ENCODE measurements at regions not wholly inside any gene's neighbourhood (a gene's known extent, or its start where the extent isn't known, plus 50 kb on each side); places are given as distances from the start of the nearest gene placed in this dataset.

DNA sequence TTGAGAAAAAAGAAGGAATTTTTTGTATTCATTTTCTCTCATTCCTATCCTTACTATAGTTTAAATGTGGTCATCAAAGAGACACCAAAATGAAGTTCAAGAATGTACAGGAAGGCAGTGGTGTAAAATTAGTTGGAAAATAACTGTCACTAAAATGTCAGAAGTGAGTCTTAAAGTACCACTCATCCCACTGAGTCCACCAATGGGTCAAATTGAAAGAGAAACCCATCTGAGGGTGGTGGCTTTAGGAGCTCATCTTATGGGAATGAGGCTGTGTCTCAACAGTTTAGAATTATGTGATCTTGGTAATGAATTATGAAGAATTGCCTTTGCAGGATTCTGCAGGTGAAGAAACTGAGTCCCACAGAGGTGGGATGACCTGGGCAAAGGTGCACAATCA, 403.5 kb downstream of the FGF9 start (continued):
- TF ChIP-seq, protein P1, sequence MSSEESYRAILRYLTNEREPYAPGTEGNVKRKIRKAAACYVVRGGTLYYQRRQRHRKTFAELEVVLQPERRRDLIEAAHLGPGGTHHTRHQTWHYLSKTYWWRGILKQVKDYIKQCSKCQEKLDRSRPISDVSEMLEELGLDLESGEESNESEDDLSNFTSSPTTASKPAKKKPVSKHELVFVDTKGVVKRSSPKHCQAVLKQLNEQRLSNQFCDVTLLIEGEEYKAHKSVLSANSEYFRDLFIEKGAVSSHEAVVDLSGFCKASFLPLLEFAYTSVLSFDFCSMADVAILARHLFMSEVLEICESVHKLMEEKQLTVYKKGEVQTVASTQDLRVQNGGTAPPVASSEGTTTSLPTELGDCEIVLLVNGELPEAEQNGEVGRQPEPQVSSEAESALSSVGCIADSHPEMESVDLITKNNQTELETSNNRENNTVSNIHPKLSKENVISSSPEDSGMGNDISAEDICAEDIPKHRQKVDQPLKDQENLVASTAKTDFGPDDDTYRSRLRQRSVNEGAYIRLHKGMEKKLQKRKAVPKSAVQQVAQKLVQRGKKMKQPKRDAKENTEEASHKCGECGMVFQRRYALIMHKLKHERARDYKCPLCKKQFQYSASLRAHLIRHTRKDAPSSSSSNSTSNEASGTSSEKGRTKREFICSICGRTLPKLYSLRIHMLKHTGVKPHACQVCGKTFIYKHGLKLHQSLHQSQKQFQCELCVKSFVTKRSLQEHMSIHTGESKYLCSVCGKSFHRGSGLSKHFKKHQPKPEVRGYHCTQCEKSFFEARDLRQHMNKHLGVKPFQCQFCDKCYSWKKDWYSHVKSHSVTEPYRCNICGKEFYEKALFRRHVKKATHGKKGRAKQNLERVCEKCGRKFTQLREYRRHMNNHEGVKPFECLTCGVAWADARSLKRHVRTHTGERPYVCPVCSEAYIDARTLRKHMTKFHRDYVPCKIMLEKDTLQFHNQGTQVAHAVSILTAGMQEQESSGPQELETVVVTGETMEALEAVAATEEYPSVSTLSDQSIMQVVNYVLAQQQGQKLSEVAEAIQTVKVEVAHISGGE (CRISPR knock-in tag; IDR thresholded peaks at IDR 0.05) = no peak

DNA sequence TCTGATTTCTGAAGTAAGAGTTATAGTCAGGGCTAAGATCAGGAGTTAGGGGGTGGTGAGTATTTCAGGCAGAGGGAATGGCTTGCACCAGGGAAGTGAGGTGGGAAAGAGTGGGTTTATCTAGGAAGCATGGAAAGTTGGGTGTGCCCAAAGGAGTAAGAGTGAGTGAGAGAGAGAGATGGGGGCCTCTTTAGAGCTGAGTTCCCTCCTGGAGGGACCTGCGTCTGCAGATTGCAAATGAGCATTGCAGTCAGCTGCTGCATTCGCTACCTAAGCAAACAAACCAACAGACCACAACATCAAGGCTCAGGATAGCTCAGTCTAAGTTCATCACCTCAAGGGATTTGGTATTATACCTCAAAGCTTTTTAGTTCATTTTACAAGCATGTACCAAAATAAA, 405.8 kb downstream of the FGF9 start:
- POLR2A ChIA-PET = no interaction called here
- no peaks in the 10 kb centered on the region for H4K20me1 ChIP-seq (replicated peaks; ENCODE audit: control insufficient read depth, insufficient read depth, low read length)
- intact Hi-C loops (cut with micrococcal nuclease) = no loop called here
- ATAC-seq = no peak
- no peaks in the 10 kb centered on the region for H3K79me2 ChIP-seq (ENCODE audit: control insufficient read depth, insufficient read depth, low read length)
- no peak overlapping the region for H3K27ac ChIP-seq (ENCODE audit: extremely low read depth, low read depth, low read length)
- TF ChIP-seq MEF2D (tag; conservative IDR thresholded peaks at IDR 0.05; ENCODE audit: low read depth) = no peak
- TF ChIP-seq LEF1 (IDR thresholded peaks at IDR 0.05) = no peak
- TF ChIP-seq MBD2 (IDR thresholded peaks at IDR 0.05; ENCODE audit: borderline replicate concordance, low read depth) = no peak
- TF ChIP-seq, protein P2, sequence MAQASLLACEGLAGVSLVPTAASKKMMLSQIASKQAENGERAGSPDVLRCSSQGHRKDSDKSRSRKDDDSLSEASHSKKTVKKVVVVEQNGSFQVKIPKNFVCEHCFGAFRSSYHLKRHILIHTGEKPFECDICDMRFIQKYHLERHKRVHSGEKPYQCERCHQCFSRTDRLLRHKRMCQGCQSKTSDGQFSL (CRISPR knock-in tag; IDR thresholded peaks at IDR 0.05) = no peak
- TF ChIP-seq, protein P2 (tag; IDR thresholded peaks at IDR 0.05) = no peak
- TF ChIP-seq CHD2 (IDR thresholded peaks at IDR 0.05; ENCODE audit: low read depth, low read length) = no peak
- no peaks in the 10 kb centered on the region for H3K9me3 ChIP-seq (replicated peaks; ENCODE audit: control insufficient read depth, insufficient read depth, low read depth, low read length)
- H3K9ac ChIP-seq (ENCODE audit: insufficient read depth in 1 of 2, low read depth in 2 of 2, low read length in 2 of 2) = no peak overlapping the region
- no peaks in the 10 kb centered on the region; a peak in 1 of 5 replicates for H3K27me3 ChIP-seq (ENCODE audit: control insufficient read depth in 2 of 2, insufficient read depth in 2 of 2, low read length in 2 of 2)
- H3K4me3 ChIP-seq = no peak overlapping the region
- CTCF ChIA-PET (ENCODE audit: low intra/inter-chr PET ratio) = no interaction called here
- in situ Hi-C loops (cut with MboI) = no loop called here
- H2AFZ ChIP-seq (ENCODE audit: low read depth, low read length) = no peak overlapping the region
- H3K4me1 ChIP-seq (replicated peaks in 1 of 2; ENCODE audit: control insufficient read depth in 2 of 2, insufficient read depth in 2 of 2, low read length in 2 of 2) = no peaks in the 10 kb centered on the region
- BruUV-seq (replicated peaks) = no TSS peak
- 0% methylated on average over 1 of the region's 2 CpGs for WGBS (ENCODE audit: insufficient coverage, low coverage, missing lambda C conversion rate)
- no peaks in the 10 kb centered on the region for H3K9me1 ChIP-seq (ENCODE audit: control insufficient read depth, insufficient read depth, low read length)
- FAIRE-seq = no peak
- no peak overlapping the region for H3K4me2 ChIP-seq (ENCODE audit: insufficient read depth, low read length)
- no peak for DNase-seq (ENCODE audit: extremely low read depth in 1 of 4, low spot score in 3 of 4)
- no peaks in the 10 kb centered on the region for H3K36me3 ChIP-seq (ENCODE audit: control insufficient read depth, insufficient read depth, low read length)
